GM12878 (cell line): ENCODE measurements at regions not wholly inside any gene's neighbourhood (a gene's known extent, or its start where the extent isn't known, plus 50 kb on each side); places are given as distances from the start of the nearest gene placed in this dataset.

Source experiments
- ATAC-seq: fragments of 200-7000 bp; cut with Tn5 transposase; 3 replicates; pipeline ENCODE4 v1.9.1; 2020; ENCODE audit warnings: mild to moderate bottlenecking, moderate library complexity
- BruUV-seq: library from RNA; stranded (reverse); fragments of 400-500 nt; replicated peaks from 2 replicates; lab custom pipeline; 2021; lab: Mats Ljungman, UMichigan
- CTCF ChIA-PET: fragments of 300-600 bp; sonication (Branson Sonifier 250); formaldehyde crosslinking; extraction: SDS; loops from one replicate; lab custom pipeline; 2021; ENCODE audit warnings: inconsistent platforms; lab: Yijun Ruan, JAX
- POLR2A ChIA-PET: fragments of 350-600 bp; formaldehyde crosslinking; extraction: SDS; loops from one replicate; lab custom pipeline; 2021; ENCODE audit warnings: inconsistent platforms; lab: Charles Lee
- RAD21 ChIA-PET: fragments of 300-600 bp; sonication (Branson Sonifier 250); formaldehyde crosslinking; loops from one replicate; lab custom pipeline; 2023; ENCODE audit warnings: antibody characterized with exemption; ENCODE audit not compliant: unreplicated experiment; lab: Charles Lee
- SMC1A ChIA-PET: fragments of 300-600 bp; sonication (Branson Sonifier 250); formaldehyde crosslinking; loops from one replicate; lab custom pipeline; 2023; ENCODE audit not compliant: unreplicated experiment, uncharacterized antibody; lab: Charles Lee
- DNase-seq: peaks from one replicate; pipeline ENCODE4 v3.0.0-alpha.2; 2011; ENCODE audit warnings: low read depth, low spot score
- FAIRE-seq: peaks from 3 replicates; lab custom pipeline; 2011; peaks lifted over from hg19 to GRCh38; lab: Jason Lieb, UNC
- H2AFZ ChIP-seq: 2 replicates; pipeline ENCODE4 v1.6.0; 2011; ENCODE audit warnings: low read depth, low read length, control low read depth; ENCODE audit not compliant: control insufficient read depth
- H3K27ac ChIP-seq: 2 replicates; pipeline ENCODE4 v1.5.1; 2011; ENCODE audit warnings: control low read depth; ENCODE audit not compliant: control insufficient read depth, insufficient read depth
- H3K27me3 ChIP-seq, 2 experiments: replicated peaks in 1 of 2; 2 replicates each; pipeline versions ENCODE4 v1.6.0 to v1.6.1; 2011; ENCODE audit warnings: low read length in 1 of 2; ENCODE audit not compliant: control insufficient read depth in 2 of 2, insufficient read depth in 2 of 2
- H3K36me3 ChIP-seq, 2 experiments: 2 replicates each; pipeline ENCODE4 v1.5.1; 2011; ENCODE audit warnings: low read length in 1 of 2; ENCODE audit not compliant: control insufficient read depth in 2 of 2, insufficient read depth in 2 of 2
- H3K4me1 ChIP-seq: 2 replicates; pipeline ENCODE4 v1.6.1; 2011; ENCODE audit warnings: mild to moderate bottlenecking, low read length, moderate library complexity, mixed read lengths; ENCODE audit not compliant: control insufficient read depth, insufficient read depth
- H3K4me2 ChIP-seq: 2 replicates; pipeline ENCODE4 v1.6.0; 2011; ENCODE audit warnings: control low read depth; ENCODE audit not compliant: control insufficient read depth, insufficient read depth
- H3K4me3 ChIP-seq: fragments of 200-600 bp; sonication (generic); 2 replicates; pipeline ENCODE4 v1.5.1; 2016
- H3K79me2 ChIP-seq: 2 replicates; pipeline ENCODE4 v1.6.0; 2011; ENCODE audit warnings: low read length; ENCODE audit not compliant: control insufficient read depth, insufficient read depth
- H3K9ac ChIP-seq: 2 replicates; pipeline ENCODE4 v1.8.0; 2011; ENCODE audit warnings: low read length, control low read depth, mixed read lengths; ENCODE audit not compliant: control insufficient read depth, insufficient read depth
- H3K9me3 ChIP-seq: replicated peaks from 3 replicates; pipeline ENCODE4 v1.5.1; 2011; ENCODE audit warnings: mild to moderate bottlenecking, low read length; ENCODE audit not compliant: control insufficient read depth, insufficient read depth
- H4K20me1 ChIP-seq: 2 replicates; pipeline ENCODE4 v1.6.0; 2011; ENCODE audit not compliant: control insufficient read depth, insufficient read depth
- BCLAF1 ChIP-seq: fragments of 450-650 bp; IDR thresholded peaks from 2 replicates; pipeline ENCODE4 v1.6.1; 2017; ENCODE audit warnings: antibody characterized with exemption, mild to moderate bottlenecking, moderate library complexity
- CHD2 ChIP-seq: IDR thresholded peaks from 2 replicates; pipeline ENCODE4 v1.6.1; 2011; ENCODE audit warnings: low read depth, low read length, improper control_type of control experiment, borderline replicate concordance
- EZH2 ChIP-seq: IDR thresholded peaks from 2 replicates; pipeline ENCODE4 v1.6.1; 2012; ENCODE audit warnings: low read depth, mild to moderate bottlenecking, control low read depth, inconsistent platforms, low read length, borderline replicate concordance; ENCODE audit not compliant: control insufficient read depth
- JUNB ChIP-seq: IDR thresholded peaks from 2 replicates; pipeline ENCODE4 v1.6.1; 2016; ENCODE audit warnings: antibody characterized with exemption, mild to moderate bottlenecking
- SIX5 ChIP-seq: IDR thresholded peaks from 2 replicates; pipeline ENCODE4 v1.6.1; 2011; ENCODE audit warnings: mild to moderate bottlenecking, low read depth, low read length, moderate library complexity; ENCODE audit not compliant: severe bottlenecking
- SP1 ChIP-seq: IDR thresholded peaks from one replicate; pipeline ENCODE4 v1.6.1; 2011; ENCODE audit warnings: low read depth, low read length
- TARDBP ChIP-seq: IDR thresholded peaks from 2 replicates; pipeline ENCODE4 v1.6.1; 2016; ENCODE audit warnings: borderline replicate concordance
- WRNIP1 ChIP-seq: IDR thresholded peaks from 2 replicates; pipeline ENCODE4 v1.6.1; 2011; ENCODE audit warnings: low read depth, low read length, improper control_type of control experiment, borderline replicate concordance
- ZNF24 ChIP-seq: fragments of 450-650 bp; IDR thresholded peaks from 2 replicates; pipeline ENCODE4 v1.6.1; 2017; ENCODE audit warnings: antibody characterized with exemption, mild to moderate bottlenecking
- WGBS: methylation state at CpG from one replicate; pipeline ENCODE4 v1.1.6; 2016; ENCODE audit warnings: low lambda C conversion rate; ENCODE audit not compliant: insufficient replicate concordance, insufficient coverage; ENCODE audit errors: missing lambda C conversion rate; 5-methylcytosine and 5-hydroxymethylcytosine counted together
- in situ Hi-C: fragments of 300-500 bp; cut with MboI; formaldehyde crosslinking; loops from 9 replicates; pipeline ENCODE4 v1.14.3; 2018; ENCODE audit warnings: mixed read lengths
- intact Hi-C: fragments of 100-400 bp; cut with micrococcal nuclease; formaldehyde crosslinking; loops from one replicate; pipeline ENCODE4 v1.14.2; 2022; ENCODE audit not compliant: unreplicated experiment

- TF ChIP-seq ZNF24 (no peak), TARDBP (no peak), JUNB (no peak), CHD2 (no peak)
These were observed 1100.9 kb upstream of the CDH6 start (continued) for GRCh38 chr5:30092548-30092947.

GRCh38 chr5:30069441-30070263 lies 1123.8 kb upstream of the CDH6 start:
- FAIRE-seq (no peak), DNase-seq (no peak), ATAC-seq (no peak)
- Histone ChIP-seq H3K27me3 (no peaks in the 10 kb centered on the region), H3K4me1 (no peaks in the 10 kb centered on the region), H3K9ac (no peak overlapping the region), H3K36me3 (no peaks in the 10 kb centered on the region), H3K4me3 (no peak overlapping the region), H2AFZ (no peak overlapping the region), H3K27ac (no peak overlapping the region), H4K20me1 (no peaks in the 10 kb centered on the region), H3K9me3 (no peaks in the 10 kb centered on the region), H3K4me2 (no peak overlapping the region), H3K79me2 (no peaks in the 10 kb centered on the region)
- no TSS peak for BruUV-seq
- POLR2A ChIA-PET: no interaction called here
- SMC1A ChIA-PET: interaction anchor here (1.5 kb wide), 1 partner anchor 29 kb away, joined by 3 read pairs; no protein-coding TSS in a partner anchor
- WGBS: 14% methylated on average over 17 of the region's 18 CpGs
- CTCF ChIA-PET: interaction anchor here (0.6 kb wide), 1 partner anchor 36 kb away, joined by 3 read pairs; no protein-coding TSS in a partner anchor
- in situ Hi-C loops: no loop called here
- intact Hi-C loops: no loop called here
- TF ChIP-seq SP1 (no peak), WRNIP1 (no peak), BCLAF1 (no peak), EZH2 (no peak), SIX5 (no peak)
- RAD21 ChIA-PET: no interaction called here
